ENCODE measurements at regions not wholly inside any gene's neighbourhood (a gene's known extent, or its start where the extent isn't known, plus 50 kb on each side); places are given as distances from the start of the nearest gene placed in this dataset.

DNA sequence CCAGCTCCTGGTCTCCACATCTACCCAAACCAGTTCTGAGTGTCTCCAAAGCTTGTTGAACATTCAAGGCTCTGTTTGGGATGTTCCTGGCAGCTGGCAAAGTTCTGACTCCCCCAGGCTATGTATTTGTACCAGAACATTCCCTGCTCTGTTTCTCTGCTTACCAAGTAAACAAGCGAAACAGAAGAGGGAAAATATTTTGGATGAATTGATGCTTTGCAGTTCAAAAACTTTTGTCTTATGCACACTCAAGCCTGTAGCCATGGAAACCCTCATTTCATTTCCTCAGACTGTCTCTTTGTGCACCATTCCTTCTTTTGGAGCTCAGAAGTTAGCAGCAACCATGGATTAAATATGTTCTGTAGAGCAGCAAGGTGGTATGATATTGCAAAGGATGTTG is 145.8 kb downstream of the ACTL7B start:
- DNase-seq, result no peak

DNA sequence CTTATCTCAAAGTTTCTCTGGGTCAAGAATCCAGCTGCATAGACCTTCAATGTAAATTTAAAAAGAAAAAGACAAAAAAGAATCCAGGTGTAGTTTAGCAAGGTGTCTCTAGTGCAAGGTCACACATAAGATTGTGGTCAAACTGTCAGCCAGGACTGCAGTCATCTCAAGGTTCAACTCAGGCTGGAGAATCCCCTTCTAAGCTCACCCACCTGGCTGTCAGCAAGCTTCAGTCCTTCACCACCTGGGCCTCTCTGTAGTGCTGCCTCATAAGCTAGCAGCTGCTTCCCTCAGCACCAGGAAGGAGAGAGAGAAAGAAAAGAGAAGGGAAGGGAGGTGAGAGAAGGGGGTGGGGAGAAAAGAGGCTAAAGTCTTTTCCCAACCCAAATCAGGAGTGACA is 146.7 kb downstream of the ACTL7B start:
- DNase-seq, result no peak

DNA sequence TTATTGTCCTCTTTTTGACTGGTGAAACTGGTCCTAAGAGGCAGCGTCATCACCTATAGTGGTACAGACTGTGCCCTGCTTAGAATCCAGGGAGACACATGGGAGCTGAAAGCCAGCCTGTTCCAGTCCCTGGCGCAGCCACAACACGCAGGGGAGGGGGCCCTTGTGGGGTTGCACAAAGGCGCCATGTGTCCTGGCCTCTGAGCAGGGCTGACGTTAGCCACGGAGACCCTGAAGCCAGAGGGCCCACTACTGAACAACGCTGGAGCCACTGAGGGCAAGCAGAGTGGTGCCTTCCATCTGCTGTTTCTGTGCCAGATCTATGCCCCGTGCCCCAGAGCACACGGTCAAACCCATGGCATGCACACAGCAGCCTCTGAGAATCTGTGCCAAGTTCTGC is 147.3 kb downstream of the ACTL7B start:
- DNase-seq, result no peak

DNA sequence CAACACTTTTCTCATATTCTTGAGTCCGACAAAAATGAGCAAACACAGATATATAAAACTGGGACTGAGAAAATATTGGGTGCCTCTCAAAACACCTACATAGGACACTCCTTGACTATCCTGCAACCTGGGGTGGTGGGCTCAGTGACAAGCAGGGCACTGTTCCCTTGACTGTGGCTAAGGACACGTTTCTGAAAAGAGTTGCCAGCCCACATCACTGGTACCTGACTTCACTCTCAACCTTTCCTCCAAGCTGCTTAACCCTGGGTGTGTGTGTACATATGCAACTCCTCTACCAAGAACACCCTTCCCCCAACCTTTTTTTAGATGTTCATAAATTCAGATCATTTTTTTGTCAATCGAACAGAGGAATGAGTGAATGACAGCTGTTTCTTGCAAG is 148.7 kb downstream of the ACTL7B start:
- no peak for DNase-seq

DNA sequence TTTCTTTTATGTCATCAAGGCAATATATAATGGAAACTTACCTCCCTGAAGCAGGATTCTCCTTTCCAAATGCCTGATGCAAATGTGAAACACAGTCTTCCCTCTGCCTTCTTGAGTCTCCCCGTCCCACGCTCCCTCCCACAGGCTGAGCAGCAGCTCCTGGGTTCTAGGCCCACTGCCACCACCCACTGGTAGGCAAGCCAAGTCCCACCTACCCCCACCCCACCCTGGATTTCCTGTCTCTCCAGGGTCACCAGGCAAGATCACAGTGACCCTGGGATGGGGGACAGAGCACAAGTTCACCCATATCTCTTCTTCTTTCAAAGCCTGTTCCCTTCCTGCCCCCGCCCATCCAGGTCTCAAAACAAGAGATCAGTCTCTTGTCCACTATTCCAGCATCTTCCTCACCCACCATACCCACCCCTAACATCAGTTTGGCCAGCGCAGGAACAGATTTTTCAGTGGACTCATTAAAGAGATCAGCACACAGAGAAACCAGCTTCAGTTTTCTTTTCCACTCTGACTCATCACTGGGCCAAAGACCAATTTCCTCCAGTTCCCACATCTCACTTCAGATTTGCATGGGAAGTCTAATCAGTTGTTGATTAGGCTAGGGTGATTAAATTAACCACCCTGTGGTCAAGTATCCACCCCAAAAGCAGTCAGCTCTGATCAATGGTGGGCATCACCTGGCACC is 151.5 kb downstream of the ACTL7B start:
- DNase-seq, result no peak

DNA sequence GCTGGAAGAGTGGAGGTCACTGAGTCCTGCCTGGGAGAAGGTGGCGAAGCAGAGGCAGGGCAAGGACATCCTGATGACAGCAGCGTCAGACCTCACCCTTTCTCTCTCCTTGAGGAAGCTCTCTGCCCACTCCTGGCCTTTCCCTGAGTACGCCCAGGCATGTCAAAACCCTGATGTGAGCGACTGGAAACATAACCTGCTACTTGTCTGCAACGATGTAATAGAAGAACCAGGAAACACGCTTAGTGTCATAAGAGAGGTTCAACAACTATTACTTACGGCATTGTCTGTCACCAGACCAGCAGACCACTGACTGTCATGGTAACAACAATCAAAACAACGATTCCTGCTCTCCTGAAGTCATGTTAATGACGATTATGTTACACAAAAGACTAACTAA is 152.4 kb downstream of the ACTL7B start:
- DNase-seq, result peak; percentile 23

DNA sequence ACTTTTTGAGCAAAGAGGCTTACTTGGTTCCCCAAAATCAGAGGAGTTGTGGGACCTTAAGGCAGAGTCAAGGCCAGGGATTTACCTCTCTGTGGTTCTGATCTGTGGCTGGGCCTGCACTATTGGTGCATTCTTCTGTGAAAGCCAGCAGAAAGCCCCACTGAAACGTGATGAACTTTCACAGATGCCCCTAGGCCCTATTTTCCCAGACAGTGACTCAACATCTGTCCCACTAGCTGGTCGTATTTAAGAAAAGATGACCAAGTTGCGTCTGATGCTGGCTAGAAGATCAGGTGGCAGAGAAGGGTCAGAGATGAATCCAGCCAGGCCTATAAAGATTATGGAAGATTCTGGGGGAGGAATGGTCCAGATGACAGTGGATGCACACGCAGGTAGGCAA is 153.1 kb downstream of the ACTL7B start:
- no peak for DNase-seq

DNA sequence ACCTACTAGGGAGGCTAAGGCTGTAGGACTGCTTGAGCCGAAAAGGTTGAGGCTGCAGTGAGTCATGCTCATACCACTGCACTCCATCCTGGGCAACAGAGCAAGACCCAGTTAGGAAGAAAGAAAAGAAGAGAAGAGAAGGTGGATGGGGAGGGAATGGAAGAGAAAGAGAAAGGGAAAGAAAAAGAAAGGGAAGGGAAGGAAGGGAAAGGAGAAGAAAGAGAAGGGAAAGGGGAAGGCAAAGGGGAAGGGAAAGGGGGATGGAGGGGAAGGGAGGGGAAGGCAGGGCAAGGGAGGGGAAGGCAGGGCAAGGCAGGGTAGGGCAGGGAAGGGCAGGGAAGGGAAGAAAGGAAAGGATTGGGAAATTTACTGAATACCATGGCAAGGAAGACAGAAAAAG is 157.0 kb downstream of the ACTL7B start:
- DNase-seq, result no peak

DNA sequence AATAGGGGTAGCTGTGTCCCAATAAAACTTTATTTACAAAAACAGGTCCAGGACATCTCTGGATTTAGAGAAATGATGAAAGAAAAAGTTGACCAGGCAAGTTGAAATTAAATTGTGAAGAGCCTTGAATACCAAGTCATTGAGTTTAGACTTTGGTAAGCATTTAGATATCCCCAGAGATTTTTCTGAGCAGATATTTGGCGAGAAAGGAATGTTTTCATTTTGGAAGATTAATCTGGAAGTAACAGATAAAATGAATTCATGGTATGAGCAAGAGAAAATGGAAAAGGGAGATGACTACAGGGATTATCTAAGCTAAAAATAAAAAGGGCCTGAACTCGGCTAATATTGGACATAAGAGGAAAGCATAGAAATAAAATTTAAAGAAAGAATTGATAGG is 157.6 kb downstream of the ACTL7B start:
- DNase-seq, result no peak

DNA sequence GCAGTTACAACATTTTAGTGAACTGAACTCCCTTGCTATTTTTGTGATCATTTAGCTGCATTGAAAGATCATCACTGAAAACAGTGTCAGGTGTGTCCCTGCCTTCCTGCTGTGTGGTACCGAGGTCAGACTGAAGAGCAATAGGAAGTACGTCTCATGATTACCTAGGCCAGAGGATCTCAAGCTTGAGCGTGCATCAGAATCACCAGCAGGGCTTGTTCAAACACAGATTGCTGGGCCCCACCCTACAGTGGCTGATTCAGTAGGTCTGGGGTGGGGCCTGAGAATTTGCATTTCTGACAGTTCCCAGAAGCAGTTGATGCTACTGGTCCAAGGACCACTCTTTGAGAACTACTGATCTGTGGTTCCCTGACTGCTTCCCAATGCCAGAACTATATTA is 159.6 kb downstream of the ACTL7B start:
- no peak for DNase-seq

DNA sequence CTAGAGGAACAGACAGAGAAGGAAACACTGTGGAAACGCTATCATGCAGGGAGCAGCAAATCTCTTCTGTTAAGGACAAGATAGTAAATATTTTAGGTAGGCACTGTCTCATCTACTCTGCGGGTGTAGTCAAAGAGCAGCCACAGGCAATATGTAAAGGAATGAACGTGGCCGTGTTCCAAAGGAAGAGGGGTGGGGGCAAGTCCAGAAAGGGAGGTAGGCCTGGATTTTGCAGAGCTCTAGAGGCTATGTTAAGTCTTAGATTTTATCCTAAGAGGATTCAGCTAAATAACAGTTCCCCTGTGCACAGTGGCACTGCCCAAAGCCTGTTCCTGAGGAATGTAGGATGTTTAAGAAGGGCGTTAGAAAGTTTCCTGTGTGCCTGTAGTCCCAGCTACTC is 161.6 kb downstream of the ACTL7B start:
- no peak for DNase-seq

DNA sequence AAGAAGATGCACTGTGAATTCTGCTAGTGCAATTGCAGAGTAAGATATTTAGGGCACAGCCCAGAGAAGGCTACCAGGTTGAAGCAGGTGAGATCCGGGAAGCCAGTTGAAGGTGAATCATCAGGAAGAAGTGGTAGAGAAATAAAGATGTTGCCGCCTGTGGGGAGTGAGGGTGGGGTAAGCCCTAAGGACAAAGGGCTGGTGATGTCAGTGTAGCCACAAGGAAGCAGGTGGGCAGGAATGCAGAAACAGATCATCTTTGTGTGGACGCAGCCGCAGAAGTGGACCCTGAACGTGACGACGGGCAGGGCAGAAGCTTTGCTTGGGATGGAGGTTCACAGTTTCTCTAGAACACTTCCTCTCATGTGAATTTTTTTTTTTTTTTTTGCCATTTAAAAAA is 164.2 kb downstream of the ACTL7B start:
- DNase-seq, result peak; percentile 43

DNA sequence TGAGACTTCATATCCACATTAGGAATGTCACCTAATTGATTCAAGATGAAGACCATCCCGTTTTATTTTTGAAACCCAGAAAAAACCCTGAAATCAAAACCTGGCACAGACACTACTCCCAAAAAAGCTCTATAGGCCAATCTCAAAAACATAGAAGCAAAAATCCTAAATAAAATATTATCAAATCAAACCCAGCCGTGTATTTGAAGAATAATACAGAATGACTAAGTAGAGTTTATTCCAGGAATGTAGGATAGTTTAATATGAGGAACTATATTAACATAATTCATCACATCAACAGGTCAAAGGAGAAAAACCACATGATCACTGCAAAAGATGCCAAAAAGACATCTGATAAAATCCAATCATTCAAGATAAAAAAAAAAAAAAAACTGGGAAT is 167.1 kb downstream of the ACTL7B start:
- DNase-seq, result no peak

DNA sequence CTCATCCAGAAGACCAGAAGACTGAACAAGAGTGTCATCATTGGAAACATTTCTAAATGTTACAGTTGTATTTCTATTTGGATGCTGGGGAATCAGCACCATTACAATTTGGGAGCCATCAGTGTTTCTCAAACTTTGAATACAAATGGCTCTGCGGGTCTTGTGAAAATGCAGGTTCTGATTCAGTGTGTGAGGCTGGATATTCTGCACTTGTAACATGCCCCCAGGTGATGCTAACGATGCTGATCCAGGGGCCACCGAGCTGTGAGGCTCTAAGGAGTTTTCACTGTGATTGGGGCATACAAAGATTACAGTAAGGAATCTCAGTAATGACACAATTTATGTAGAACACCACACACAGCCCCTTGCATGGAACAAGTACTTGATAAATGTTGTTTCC is 167.7 kb downstream of the ACTL7B start:
- DNase-seq, result no peak

DNA sequence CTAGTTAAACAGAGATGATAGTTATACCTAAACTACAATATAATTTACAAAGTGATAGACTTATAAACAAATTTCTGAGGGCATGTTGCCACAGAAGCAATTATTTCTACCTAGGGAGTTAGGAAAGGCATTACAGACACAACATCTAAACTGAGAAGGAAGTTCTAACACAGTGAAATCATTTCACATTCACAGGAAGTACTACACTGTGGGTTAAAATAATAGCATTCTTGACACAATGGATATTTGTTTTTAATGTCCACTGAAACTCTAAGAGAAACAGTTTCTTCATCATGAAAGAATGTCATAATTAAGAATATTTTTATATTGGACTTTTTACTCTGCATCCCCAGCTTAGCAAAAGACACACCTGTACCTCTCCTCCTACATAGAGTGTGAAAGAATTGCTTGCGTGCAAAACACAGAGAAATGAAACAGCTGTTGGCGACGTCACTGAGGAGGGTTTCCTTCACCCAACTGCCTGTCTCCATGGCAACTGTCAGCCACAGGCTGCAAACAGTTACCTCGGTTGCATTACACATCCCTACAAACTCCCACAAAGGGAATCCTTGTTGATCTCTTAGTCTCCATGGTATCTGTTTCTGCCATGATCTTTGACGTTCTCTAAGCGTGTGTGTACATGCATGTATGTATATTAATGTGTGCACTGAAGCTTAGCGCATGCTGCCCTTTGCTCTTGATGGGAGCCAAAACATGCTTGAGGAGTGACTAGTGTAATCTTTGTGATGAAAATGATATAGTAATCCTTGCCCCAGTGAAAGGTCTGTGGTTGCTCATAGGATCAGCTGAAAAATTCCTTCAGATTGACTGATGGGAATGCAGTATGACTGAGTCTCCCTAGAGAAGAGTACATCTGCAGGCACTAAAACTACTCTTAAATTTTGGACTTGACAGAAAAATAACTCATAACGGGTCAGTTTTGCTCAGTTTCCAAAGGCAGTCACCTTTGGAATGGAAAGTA is 168.5 kb downstream of the ACTL7B start:
- DNase-seq, result no peak

DNA sequence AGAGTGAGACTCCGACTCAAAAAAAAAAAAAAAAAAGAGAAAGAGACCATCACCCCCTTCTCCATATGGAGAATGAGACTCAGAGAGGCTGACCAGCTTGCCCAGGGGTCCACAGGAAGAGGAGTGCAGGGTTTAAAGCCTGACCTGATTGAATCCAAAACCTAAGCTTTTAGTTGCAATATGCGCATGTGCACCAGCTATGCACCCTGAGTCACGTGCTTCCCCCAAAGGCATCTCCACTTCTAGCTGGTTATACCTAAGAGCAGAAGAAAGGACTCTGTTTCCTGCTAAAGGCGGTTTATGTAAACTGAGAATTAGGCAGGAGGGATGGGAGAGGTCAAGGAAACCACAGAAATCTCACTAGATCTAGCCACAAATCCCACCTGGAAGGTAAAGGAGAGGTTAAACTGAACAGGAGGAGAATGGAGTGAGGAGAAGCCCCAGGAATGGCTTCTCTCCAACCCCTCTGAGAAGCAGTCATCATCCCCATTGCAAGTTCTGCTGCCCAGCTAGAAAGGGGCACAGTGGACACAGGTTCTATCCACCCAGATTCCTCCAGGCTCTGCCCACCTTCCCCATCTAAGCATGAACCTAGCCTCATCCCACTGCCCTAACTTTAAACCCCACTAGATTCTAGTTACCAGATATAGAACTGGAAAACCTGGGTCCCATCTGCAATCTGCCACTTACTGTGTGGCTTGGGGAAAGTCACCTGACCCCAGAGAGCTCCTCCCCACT is 171.3 kb downstream of the ACTL7B start:
- DNase-seq, result no peak

DNA sequence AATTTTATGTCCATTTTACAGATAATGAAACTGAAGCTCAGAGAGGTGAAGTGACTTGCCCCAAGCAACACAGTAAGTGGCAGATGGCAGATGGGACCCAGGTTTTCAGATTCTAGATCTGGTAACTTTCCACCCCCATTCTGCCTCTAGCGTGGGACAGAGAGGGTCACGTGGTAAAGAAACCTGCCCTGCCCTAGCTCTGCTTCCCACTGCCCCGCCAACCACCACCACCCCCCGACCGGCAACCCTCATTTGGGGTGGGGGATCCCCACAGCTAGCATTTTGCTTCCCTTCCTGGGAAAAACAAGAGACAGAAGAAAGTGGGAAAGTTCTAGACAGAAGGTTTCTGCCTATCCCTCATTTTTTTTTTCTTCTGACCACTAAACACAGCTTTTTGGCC is 172.5 kb downstream of the ACTL7B start:
- no peak for DNase-seq

DNA sequence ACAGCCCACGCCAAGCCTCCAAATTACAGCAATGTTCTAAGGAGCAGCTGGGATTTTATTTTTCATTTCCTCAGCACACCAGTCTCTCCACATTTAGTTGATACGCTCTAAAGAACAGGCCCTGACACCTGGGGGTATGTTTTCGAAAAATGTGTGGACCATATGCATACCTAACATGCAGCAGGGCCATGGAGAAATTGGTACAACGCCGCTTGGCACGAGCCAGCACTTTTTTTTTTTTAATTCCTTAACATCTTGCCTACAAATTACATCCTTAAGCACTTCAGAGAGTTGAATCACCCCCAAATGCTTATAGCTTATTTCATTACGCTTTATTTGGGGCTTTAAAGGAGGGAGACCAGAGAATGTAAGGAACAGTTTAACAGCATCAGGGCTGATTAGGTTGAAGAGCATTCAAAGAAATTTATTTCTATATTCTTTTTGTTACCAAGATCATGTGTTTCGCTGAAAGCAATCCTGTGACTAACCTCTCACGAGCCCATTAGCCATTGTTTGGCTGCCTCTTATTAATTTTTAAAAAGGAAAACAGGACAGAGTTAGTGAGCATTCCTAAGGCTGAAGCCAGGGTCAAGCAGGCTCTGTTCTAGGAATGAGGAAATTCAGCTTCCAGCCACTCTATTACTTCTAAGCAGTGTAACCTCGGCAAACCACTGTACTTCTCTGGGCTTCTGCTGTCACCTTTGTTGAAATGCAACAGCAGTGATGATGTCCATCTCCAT is 173.8 kb downstream of the ACTL7B start:
- DNase-seq, result no peak

DNA sequence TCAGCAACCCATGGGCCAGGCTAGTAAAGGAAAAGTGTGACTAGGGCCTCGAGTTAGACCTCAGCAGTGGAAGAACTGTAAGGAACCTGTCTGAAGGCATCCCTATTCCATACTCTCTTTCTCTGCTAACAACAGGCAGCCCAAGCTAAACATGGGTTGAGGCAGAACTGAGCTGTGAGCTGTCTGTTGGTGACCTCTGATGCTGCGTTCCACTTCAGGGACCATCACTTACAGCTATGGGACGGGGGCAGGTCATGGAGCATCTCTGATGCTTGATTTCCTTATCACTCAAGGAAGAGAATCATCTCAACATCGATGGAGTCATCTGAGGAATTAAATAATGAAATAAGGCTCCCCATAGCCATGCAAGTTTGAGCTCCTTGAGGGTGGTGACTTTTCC is 174.8 kb downstream of the ACTL7B start:
- no peak for DNase-seq

DNA sequence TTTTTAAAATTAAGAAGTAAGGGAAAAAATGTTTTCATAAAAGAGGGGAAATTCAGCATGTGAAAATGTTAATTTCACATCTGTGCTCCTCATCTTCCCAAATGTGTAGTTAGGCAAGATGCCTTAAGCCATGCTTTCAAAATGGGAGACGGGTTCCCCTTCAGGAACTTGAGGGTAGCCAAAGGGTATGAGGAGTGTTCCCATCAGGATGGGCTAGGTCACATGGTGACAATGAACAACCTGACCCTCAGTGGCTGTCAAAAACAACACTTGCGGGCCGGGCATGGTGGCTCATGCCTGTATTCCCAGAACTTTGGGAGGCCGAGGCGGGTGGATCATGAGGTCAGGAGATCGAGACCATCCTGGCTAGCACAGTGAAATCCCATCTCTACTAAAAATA is 178.0 kb downstream of the ACTL7B start:
- no peak for DNase-seq

DNA sequence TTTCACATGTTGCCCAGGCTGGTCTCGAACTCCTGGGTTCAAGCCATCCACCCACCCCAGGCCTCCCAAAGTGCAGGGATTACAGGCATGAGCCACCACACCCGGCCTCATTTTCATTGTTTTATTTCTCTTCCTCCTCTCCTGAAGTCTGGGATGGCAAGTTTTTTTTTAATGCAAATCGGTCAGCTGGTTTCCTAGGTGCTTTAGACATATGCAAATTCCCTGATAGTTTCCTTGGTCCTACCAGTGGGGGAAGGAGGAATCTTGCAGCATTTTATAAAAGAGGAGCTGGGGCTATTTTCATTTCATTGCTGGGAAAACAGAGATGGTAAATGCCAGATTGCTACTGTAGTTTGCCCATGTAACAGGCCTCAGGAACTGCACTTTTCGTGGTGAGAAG is 179.4 kb downstream of the ACTL7B start:
- DNase-seq, result no peak

DNA sequence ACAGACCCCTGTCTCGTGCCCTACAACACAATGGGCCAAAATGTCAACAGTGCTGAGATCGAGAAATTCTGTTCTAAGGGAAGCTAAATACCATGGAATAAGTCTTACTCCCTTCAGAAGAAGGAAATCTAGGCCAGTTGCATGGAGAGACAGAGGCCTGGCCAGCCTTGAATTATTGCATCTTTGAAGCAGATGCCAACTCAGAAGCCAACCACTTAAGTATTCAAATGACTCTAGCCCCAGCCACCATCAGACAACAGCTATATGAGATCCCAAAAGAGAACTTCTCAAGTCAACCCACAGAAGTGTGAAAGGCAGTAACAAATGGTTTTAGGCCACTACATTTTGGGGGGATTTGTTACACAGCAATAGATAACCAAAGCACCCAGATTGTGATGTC is 180.1 kb downstream of the ACTL7B start:
- no peak for DNase-seq

Measured in NCI-H2029 treated with DMSO at 0.1 percent for 48 hours (cell line).